ENCODE measurements at regions not wholly inside any gene's neighbourhood (a gene's known extent, or its start where the extent isn't known, plus 50 kb on each side); places are given as distances from the start of the nearest gene placed in this dataset.
"Not testable (repeated sequence)": the region's sequence is repeated elsewhere in the genome, so short reads cannot be mapped to it uniquely, and the experiment has no call there.

GRCh38 chr6:79404261-79404660 lies 133.0 kb downstream of the LCA5 start:
- no peak overlapping the region for H3K27ac ChIP-seq
- H3K27me3 ChIP-seq = no peaks in the 10 kb centered on the region
- no peaks in the 10 kb centered on the region for H3K36me3 ChIP-seq
- no peak overlapping the region for H3K4me3 ChIP-seq
- no peak for ATAC-seq
- no peaks in the 10 kb centered on the region for H3K4me1 ChIP-seq
- no peaks in the 10 kb centered on the region for H3K9me3 ChIP-seq
- no peak for TF ChIP-seq POLR2AphosphoS5 (IDR thresholded peaks at IDR 0.05)
- no peak for TF ChIP-seq EP300 (IDR thresholded peaks at IDR 0.05)
- TF ChIP-seq POLR2A (IDR thresholded peaks at IDR 0.05) = no peak
- no peak for TF ChIP-seq CTCF (IDR thresholded peaks at IDR 0.05)
- WGBS, 2 donors (ENCODE audit: low coverage in 1 of 2) = 0 to 75% methylated on average over 1 to 3 of the region's 3 CpGs

GRCh38 chr6:79403563-79403962 lies 133.7 kb downstream of the LCA5 start:
- no peaks in the 10 kb centered on the region for H3K27me3 ChIP-seq
- H3K4me1 ChIP-seq = no peaks in the 10 kb centered on the region
- no peaks in the 10 kb centered on the region for H3K36me3 ChIP-seq
- H3K4me3 ChIP-seq = no peak overlapping the region
- ATAC-seq = no peak
- no peak overlapping the region for H3K27ac ChIP-seq
- TF ChIP-seq POLR2AphosphoS5 (IDR thresholded peaks at IDR 0.05) (no peak), EP300 (IDR thresholded peaks at IDR 0.05) (no peak), POLR2A (IDR thresholded peaks at IDR 0.05) (no peak), CTCF (IDR thresholded peaks at IDR 0.05) (no peak)
- no peaks in the 10 kb centered on the region for H3K9me3 ChIP-seq
- 50 to 60% methylated on average over 1 of the region's 1 CpG for WGBS, 2 donors (ENCODE audit: low coverage in 1 of 2)

- Histone ChIP-seq H3K4me3 (no peak overlapping the region), H3K36me3 (no peaks in the 10 kb centered on the region), H3K27ac (no peak overlapping the region), H3K9me3 (no peaks in the 10 kb centered on the region), H3K4me1 (no peaks in the 10 kb centered on the region), H3K27me3 (no peaks in the 10 kb centered on the region)
- no peak for TF ChIP-seq CTCF (IDR thresholded peaks at IDR 0.05)
- TF ChIP-seq POLR2A (IDR thresholded peaks at IDR 0.05) = no peak
- TF ChIP-seq EP300 (IDR thresholded peaks at IDR 0.05) = no peak
- no peak for TF ChIP-seq POLR2AphosphoS5 (IDR thresholded peaks at IDR 0.05)
- ATAC-seq = no peak
Observed at GRCh38 chr6:79403086-79403485, 134.1 kb downstream of the LCA5 start.

GRCh38 chr6:79399499-79399898 lies 137.7 kb downstream of the LCA5 start:
- Histone ChIP-seq H3K36me3 (no peaks in the 10 kb centered on the region), H3K4me1 (no peaks in the 10 kb centered on the region), H3K9me3 (no peaks in the 10 kb centered on the region), H3K27ac (no peak overlapping the region), H3K4me3 (no peak overlapping the region), H3K27me3 (no peaks in the 10 kb centered on the region)
- ATAC-seq = no peak
- TF ChIP-seq CTCF (IDR thresholded peaks at IDR 0.05) (no peak), POLR2AphosphoS5 (IDR thresholded peaks at IDR 0.05) (no peak), POLR2A (IDR thresholded peaks at IDR 0.05) (no peak), EP300 (IDR thresholded peaks at IDR 0.05) (no peak)
- WGBS, 2 donors (ENCODE audit: low coverage in 1 of 2) = 78 to 82% methylated on average over 3 of the region's 3 CpGs

GRCh38 chr6:79398617-79399016 lies 138.6 kb downstream of the LCA5 start:
- not testable (repeated sequence) for H3K36me3 ChIP-seq, ATAC-seq, H3K9me3 ChIP-seq, H3K27me3 ChIP-seq, H3K27ac ChIP-seq, H3K4me1 ChIP-seq, H3K4me3 ChIP-seq
- WGBS, 2 donors (ENCODE audit: low coverage in 1 of 2) = 92 to 93% methylated on average over 1 of the region's 2 CpGs

- no peak for ATAC-seq
- TF ChIP-seq POLR2A (IDR thresholded peaks at IDR 0.05) (no peak), POLR2AphosphoS5 (IDR thresholded peaks at IDR 0.05) (no peak), EP300 (IDR thresholded peaks at IDR 0.05) (no peak), CTCF (IDR thresholded peaks at IDR 0.05) (no peak)
Observed at GRCh38 chr6:79396625-79397024, 140.6 kb downstream of the LCA5 start.

More at GRCh38 chr6:79396625-79397024, 140.6 kb downstream of the LCA5 start:
- Histone ChIP-seq H3K36me3 (no peaks in the 10 kb centered on the region), H3K27me3 (no peaks in the 10 kb centered on the region), H3K4me1 (no peaks in the 10 kb centered on the region), H3K9me3 (no peaks in the 10 kb centered on the region), H3K4me3 (no peak overlapping the region), H3K27ac (no peak overlapping the region)
- 100% methylated on average over 1 to 2 of the region's 2 CpGs for WGBS, 2 donors (ENCODE audit: low coverage in 1 of 2)

All from gastroesophageal sphincter (tissue), 4 donors.